NT2/D1 (cell line): ENCODE measurements at regions not wholly inside any gene's neighbourhood (a gene's known extent, or its start where the extent isn't known, plus 50 kb on each side); places are given as distances from the start of the nearest gene placed in this dataset.

Source experiments
- SUZ12 ChIP-seq: IDR thresholded peaks from 2 replicates; pipeline ENCODE4 v1.6.1; 2011; ENCODE audit not compliant: insufficient read length, insufficient read depth; ENCODE audit errors: extremely low read depth
- ZNF274 ChIP-seq: IDR thresholded peaks from 2 replicates; pipeline ENCODE4 v1.6.1; 2011; ENCODE audit warnings: mild to moderate bottlenecking, low read depth, low read length

- TF ChIP-seq SUZ12: no peak
- TF ChIP-seq ZNF274: no peak
Observed at GRCh38 chr4:104940927-104941326, 205.7 kb upstream of the TET2 start.
